ENCODE measurements at regions not wholly inside any gene's neighbourhood (a gene's known extent, or its start where the extent isn't known, plus 50 kb on each side); places are given as distances from the start of the nearest gene placed in this dataset.

GRCh38 chr2:128475427-128476211 lies 157.0 kb upstream of the HS6ST1 start:
- TF ChIP-seq, protein P1, sequence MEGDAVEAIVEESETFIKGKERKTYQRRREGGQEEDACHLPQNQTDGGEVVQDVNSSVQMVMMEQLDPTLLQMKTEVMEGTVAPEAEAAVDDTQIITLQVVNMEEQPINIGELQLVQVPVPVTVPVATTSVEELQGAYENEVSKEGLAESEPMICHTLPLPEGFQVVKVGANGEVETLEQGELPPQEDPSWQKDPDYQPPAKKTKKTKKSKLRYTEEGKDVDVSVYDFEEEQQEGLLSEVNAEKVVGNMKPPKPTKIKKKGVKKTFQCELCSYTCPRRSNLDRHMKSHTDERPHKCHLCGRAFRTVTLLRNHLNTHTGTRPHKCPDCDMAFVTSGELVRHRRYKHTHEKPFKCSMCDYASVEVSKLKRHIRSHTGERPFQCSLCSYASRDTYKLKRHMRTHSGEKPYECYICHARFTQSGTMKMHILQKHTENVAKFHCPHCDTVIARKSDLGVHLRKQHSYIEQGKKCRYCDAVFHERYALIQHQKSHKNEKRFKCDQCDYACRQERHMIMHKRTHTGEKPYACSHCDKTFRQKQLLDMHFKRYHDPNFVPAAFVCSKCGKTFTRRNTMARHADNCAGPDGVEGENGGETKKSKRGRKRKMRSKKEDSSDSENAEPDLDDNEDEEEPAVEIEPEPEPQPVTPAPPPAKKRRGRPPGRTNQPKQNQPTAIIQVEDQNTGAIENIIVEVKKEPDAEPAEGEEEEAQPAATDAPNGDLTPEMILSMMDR (IDR thresholded peaks at IDR 0.05; ENCODE audit: low read depth, low read length), result no peak
- TF ChIP-seq EZH2phosphoT487 (IDR thresholded peaks at IDR 0.05; ENCODE audit: low read depth), result no peak
